H9 (cell line): ENCODE measurements at regions not wholly inside any gene's neighbourhood (a gene's known extent, or its start where the extent isn't known, plus 50 kb on each side); places are given as distances from the start of the nearest gene placed in this dataset.

ENCODE experiments used
- DNase-seq: peaks from one replicate; pipeline ENCODE4 v3.0.0-alpha.2; 2017
- H2AFZ ChIP-seq: one replicate; pipeline ENCODE4 v1.6.1; 2013; ENCODE audit warnings: mild to moderate bottlenecking, low read length, control low read depth, moderate library complexity
- H2AK5ac ChIP-seq: 2 replicates; pipeline ENCODE4 v1.6.1; 2013; ENCODE audit warnings: low read length, control low read depth, mixed read lengths; ENCODE audit not compliant: insufficient read length
- H2BK120ac ChIP-seq: one replicate; pipeline ENCODE4 v1.6.1; 2013; ENCODE audit warnings: low read depth, mild to moderate bottlenecking, low read length, control low read depth, inconsistent platforms; ENCODE audit not compliant: poor library complexity, severe bottlenecking
- H2BK12ac ChIP-seq: 2 replicates; pipeline ENCODE4 v1.6.1; 2013; ENCODE audit warnings: low read length, control low read depth, mixed read lengths, low read depth; ENCODE audit not compliant: insufficient read length
- H2BK15ac ChIP-seq: 2 replicates; pipeline ENCODE4 v1.6.1; 2013; ENCODE audit warnings: low read depth, low read length, control low read depth
- H2BK20ac ChIP-seq: one replicate; pipeline ENCODE4 v1.6.1; 2013; ENCODE audit warnings: low read depth, mild to moderate bottlenecking, low read length, control low read depth, inconsistent platforms; ENCODE audit not compliant: poor library complexity, severe bottlenecking
- H2BK5ac ChIP-seq: 2 replicates; pipeline ENCODE4 v1.6.1; 2013; ENCODE audit warnings: low read length, control low read depth, mixed read lengths; ENCODE audit not compliant: insufficient read length
- H3K14ac ChIP-seq: 2 replicates; pipeline ENCODE4 v1.6.1; 2013; ENCODE audit warnings: low read length, control low read depth; ENCODE audit not compliant: insufficient read depth
- H3K18ac ChIP-seq: 2 replicates; pipeline ENCODE4 v1.6.1; 2013; ENCODE audit warnings: low read depth, mild to moderate bottlenecking, mixed read lengths, low read length, control low read depth; ENCODE audit not compliant: insufficient read length
- H3K23ac ChIP-seq: 2 replicates; pipeline ENCODE4 v1.6.1; 2013; ENCODE audit warnings: low read length, control low read depth, mixed read lengths, low read depth; ENCODE audit not compliant: insufficient read length
- H3K23me2 ChIP-seq: 2 replicates; pipeline ENCODE4 v1.6.1; 2013; ENCODE audit warnings: low read depth, mild to moderate bottlenecking, mixed read lengths, low read length, control low read depth; ENCODE audit not compliant: insufficient read length, poor library complexity, severe bottlenecking
- H3K27ac ChIP-seq: 2 replicates; pipeline ENCODE4 v1.5.1; 2013; ENCODE audit warnings: low read length, control low read depth, mixed read lengths, low read depth; ENCODE audit not compliant: insufficient read length
- H3K27me3 ChIP-seq: 2 replicates; pipeline ENCODE4 v1.6.1; 2013; ENCODE audit warnings: low read length, control low read depth, inconsistent platforms; ENCODE audit not compliant: insufficient read depth
- H3K4ac ChIP-seq: 2 replicates; pipeline ENCODE4 v1.6.1; 2013; ENCODE audit warnings: low read depth, mild to moderate bottlenecking, control low read depth, inconsistent platforms, low read length, moderate library complexity
- H3K4me1 ChIP-seq: 2 replicates; pipeline ENCODE4 v1.6.1; 2013; ENCODE audit warnings: low read length, control low read depth, inconsistent platforms; ENCODE audit not compliant: insufficient read depth
- H3K4me2 ChIP-seq: 2 replicates; pipeline ENCODE4 v1.6.1; 2013; ENCODE audit warnings: low read length, control low read depth, mixed read lengths; ENCODE audit not compliant: insufficient read length, insufficient read depth
- H3K56ac ChIP-seq: 2 replicates; pipeline ENCODE4 v1.6.1; 2013; ENCODE audit warnings: low read depth, mild to moderate bottlenecking, mixed read lengths, low read length, control low read depth; ENCODE audit not compliant: insufficient read length
- H3K79me1 ChIP-seq: 2 replicates; pipeline ENCODE4 v1.6.1; 2013; ENCODE audit warnings: low read depth, mild to moderate bottlenecking, moderate library complexity, low read length, control low read depth, inconsistent platforms; ENCODE audit not compliant: insufficient read depth, poor library complexity, severe bottlenecking
- H3K79me2 ChIP-seq: 2 replicates; pipeline ENCODE4 v1.6.1; 2013; ENCODE audit warnings: low read length, control low read depth, inconsistent platforms; ENCODE audit not compliant: insufficient read depth
- H3K9ac ChIP-seq: 2 replicates; pipeline ENCODE4 v1.6.1; 2013; ENCODE audit warnings: low read length, control low read depth, mixed read lengths; ENCODE audit not compliant: insufficient read length; ENCODE audit errors: extremely low read depth
- H3K9me3 ChIP-seq: one replicate; pipeline ENCODE4 v1.6.1; 2013; ENCODE audit warnings: low read depth, low read length, inconsistent platforms; ENCODE audit not compliant: control insufficient read depth
- H3T11ph ChIP-seq: one replicate; pipeline ENCODE4 v1.6.1; 2013; ENCODE audit warnings: mild to moderate bottlenecking, low read length, control low read depth, inconsistent platforms
- H4K20me1 ChIP-seq: one replicate; pipeline ENCODE4 v1.6.1; 2013; ENCODE audit not compliant: control insufficient read depth, insufficient read length, insufficient read depth
- H4K5ac ChIP-seq: 2 replicates; pipeline ENCODE4 v1.6.1; 2013; ENCODE audit warnings: low read depth, mild to moderate bottlenecking, mixed read lengths, low read length, control low read depth; ENCODE audit not compliant: insufficient read length
- H4K8ac ChIP-seq: replicated peaks from 2 replicates; pipeline ENCODE4 v1.6.1; 2013; ENCODE audit warnings: low read length, control low read depth, mixed read lengths, low read depth; ENCODE audit not compliant: insufficient read length
- H4K91ac ChIP-seq: 2 replicates; pipeline ENCODE4 v1.6.1; 2013; ENCODE audit warnings: low read depth, mild to moderate bottlenecking, moderate library complexity, mixed read lengths, low read length, control low read depth; ENCODE audit not compliant: insufficient read length
- H3K27ac Mint-ChIP-seq, 3 experiments: 2 replicates in 2 of 3; 3 replicates in 1 of 3; pipeline ENCODE4 v1.8.0; 2020 to 2021; ENCODE audit warnings: mixed read lengths in 3 of 3, mild to moderate bottlenecking in 1 of 3, moderate library complexity in 1 of 3
- H3K27me3 Mint-ChIP-seq: 2 replicates; pipeline ENCODE4 v1.8.0; 2021; ENCODE audit warnings: low read depth, mild to moderate bottlenecking, moderate library complexity, mixed read lengths
- H3K36me3 Mint-ChIP-seq, 3 experiments: 2 replicates in 2 of 3; 3 replicates in 1 of 3; pipeline ENCODE4 v1.8.0; 2020 to 2021; ENCODE audit warnings: low read depth in 3 of 3, mixed read lengths in 3 of 3; ENCODE audit not compliant: insufficient read depth in 1 of 3
- H3K4me1 Mint-ChIP-seq, 2 experiments: 2 replicates each; pipeline ENCODE4 v1.8.0; 2020; ENCODE audit warnings: mixed read lengths in 2 of 2
- H3K4me3 Mint-ChIP-seq, 2 experiments: 2 replicates in 1 of 2; 3 replicates in 1 of 2; pipeline ENCODE4 v1.8.0; 2020 to 2021; ENCODE audit warnings: mild to moderate bottlenecking in 2 of 2, mixed read lengths in 2 of 2, moderate library complexity in 1 of 2
- H3K9me3 Mint-ChIP-seq, 2 experiments: 2 replicates in 1 of 2; 3 replicates in 1 of 2; pipeline ENCODE4 v1.8.0; 2020; ENCODE audit warnings: mild to moderate bottlenecking in 2 of 2, mixed read lengths in 2 of 2, moderate library complexity in 1 of 2
- WGBS: extraction: QIAGEN DNeasy Blood & Tissue Kit; methylation state at CpG from one replicate; pipeline ENCODE4 v1.1.7; 2013; ENCODE audit warnings: missing lambda C conversion rate, low lambda C conversion rate, mixed read lengths; ENCODE audit not compliant: insufficient read length; ENCODE audit errors: extremely low coverage; 5-methylcytosine and 5-hydroxymethylcytosine counted together
- TF ChIP-seq, protein P1 (sequence below): fragments of 200-600 bp; sonication (generic); conservative IDR thresholded peaks from 3 replicates; pipeline ENCODE4 v1.8.0; 2021; ENCODE audit warnings: antibody characterized with exemption, mild to moderate bottlenecking

DNA sequence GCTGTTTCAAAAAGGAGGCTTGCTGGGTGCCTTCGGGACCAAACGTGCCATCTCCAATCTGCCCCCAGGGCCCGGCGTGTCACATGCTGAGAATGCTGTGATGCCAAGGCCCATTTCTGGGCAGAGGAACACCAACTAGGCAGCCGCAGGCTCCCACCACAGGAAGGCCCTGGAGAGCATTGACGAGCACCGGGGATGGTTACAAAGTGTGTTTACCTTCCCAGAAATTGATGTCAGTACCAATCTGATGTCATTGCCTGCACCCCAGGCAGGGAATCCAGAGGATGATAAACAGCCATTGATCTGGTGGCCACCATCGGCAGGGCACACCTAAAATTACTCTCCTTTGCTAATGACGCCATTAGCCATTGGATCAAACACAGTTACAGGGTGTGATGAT is 418.1 kb upstream of the CDH5 start:
- Histone ChIP-seq H4K8ac (no peak overlapping the region), H3K4me2 (no peak overlapping the region), H2BK120ac (no peak overlapping the region), H3K27ac (no peak overlapping the region), H3K18ac (no peak overlapping the region), H3T11ph (no peak overlapping the region), H3K14ac (no peak overlapping the region), H3K79me1 (no peaks in the 10 kb centered on the region), H2BK15ac (no peak overlapping the region), H3K23me2 (no peaks in the 10 kb centered on the region), H3K9ac (no peak overlapping the region), H4K5ac (no peak overlapping the region), H3K79me2 (no peaks in the 10 kb centered on the region), H2BK20ac (no peak overlapping the region), H3K27me3 (no peaks in the 10 kb centered on the region), H2AK5ac (no peak overlapping the region), H3K4ac (no peak overlapping the region), H2BK5ac (no peak overlapping the region), H3K4me1 (no peaks in the 10 kb centered on the region), H3K9me3 (no peaks in the 10 kb centered on the region), H4K20me1 (no peaks in the 10 kb centered on the region), H2BK12ac (no peak overlapping the region), H4K91ac (no peak overlapping the region), H3K23ac (no peak overlapping the region), H2AFZ (no peak overlapping the region), H3K56ac (no peak overlapping the region)
- no peak overlapping the region for H3K4me3 Mint-ChIP-seq
- H3K4me1 Mint-ChIP-seq: no peaks in the 10 kb centered on the region
- no peak for DNase-seq
- no peaks in the 10 kb centered on the region; a peak in 2 of 5 replicates for H3K9me3 Mint-ChIP-seq
- H3K27ac Mint-ChIP-seq: no peak overlapping the region
- no peaks in the 10 kb centered on the region; a peak in 1 of 7 replicates for H3K36me3 Mint-ChIP-seq
- WGBS: no CpG with 5 or more reads among the region's 9 CpGs
- no peaks in the 10 kb centered on the region; the same call in 1 of the 2 replicates for H3K27me3 Mint-ChIP-seq
- TF ChIP-seq, protein P1, sequence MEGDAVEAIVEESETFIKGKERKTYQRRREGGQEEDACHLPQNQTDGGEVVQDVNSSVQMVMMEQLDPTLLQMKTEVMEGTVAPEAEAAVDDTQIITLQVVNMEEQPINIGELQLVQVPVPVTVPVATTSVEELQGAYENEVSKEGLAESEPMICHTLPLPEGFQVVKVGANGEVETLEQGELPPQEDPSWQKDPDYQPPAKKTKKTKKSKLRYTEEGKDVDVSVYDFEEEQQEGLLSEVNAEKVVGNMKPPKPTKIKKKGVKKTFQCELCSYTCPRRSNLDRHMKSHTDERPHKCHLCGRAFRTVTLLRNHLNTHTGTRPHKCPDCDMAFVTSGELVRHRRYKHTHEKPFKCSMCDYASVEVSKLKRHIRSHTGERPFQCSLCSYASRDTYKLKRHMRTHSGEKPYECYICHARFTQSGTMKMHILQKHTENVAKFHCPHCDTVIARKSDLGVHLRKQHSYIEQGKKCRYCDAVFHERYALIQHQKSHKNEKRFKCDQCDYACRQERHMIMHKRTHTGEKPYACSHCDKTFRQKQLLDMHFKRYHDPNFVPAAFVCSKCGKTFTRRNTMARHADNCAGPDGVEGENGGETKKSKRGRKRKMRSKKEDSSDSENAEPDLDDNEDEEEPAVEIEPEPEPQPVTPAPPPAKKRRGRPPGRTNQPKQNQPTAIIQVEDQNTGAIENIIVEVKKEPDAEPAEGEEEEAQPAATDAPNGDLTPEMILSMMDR: no peak
